ENCODE measurements at regions not wholly inside any gene's neighbourhood (a gene's known extent, or its start where the extent isn't known, plus 50 kb on each side); places are given as distances from the start of the nearest gene placed in this dataset.
"Not testable (repeated sequence)": the region's sequence is repeated elsewhere in the genome, so short reads cannot be mapped to it uniquely, and the experiment has no call there.

DNA sequence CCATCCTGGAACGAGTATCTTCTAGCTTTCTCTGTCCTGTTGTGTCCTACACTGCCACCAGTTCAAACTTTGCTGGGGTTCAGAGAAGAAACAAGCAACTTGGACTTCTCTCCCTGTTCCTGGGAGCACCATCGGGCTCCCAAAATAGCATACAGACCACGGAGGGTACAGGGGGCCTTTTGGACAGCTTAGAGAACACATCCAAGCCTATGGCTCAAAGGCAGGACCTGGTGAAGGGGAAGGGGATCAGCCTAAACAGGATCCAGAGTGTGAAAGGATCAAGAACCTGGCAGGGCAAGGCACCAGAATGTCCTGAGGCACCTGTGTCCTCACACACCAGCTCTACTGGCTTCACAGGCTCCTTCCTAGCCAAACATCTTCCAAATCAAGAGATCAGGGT is 1336.5 kb downstream of the UQCRFS1 start:
- Histone ChIP-seq H3K9me3 (ENCODE audit: insufficient read depth, low read depth, low read length) (peaks cover 65% of the 10 kb centered on the region), H3K9ac (ENCODE audit: low read depth, low read length) (no peak overlapping the region), H3K27me3 (ENCODE audit: insufficient read depth, low read length) (no peaks in the 10 kb centered on the region), H3K27ac (ENCODE audit: low read depth, low read length) (no peak overlapping the region), H3K4me1 (ENCODE audit: insufficient read depth, low read length) (no peaks in the 10 kb centered on the region), H3K36me3 (ENCODE audit: insufficient read depth, low read length) (no peaks in the 10 kb centered on the region), H3K4me3 (ENCODE audit: low read length) (no peak overlapping the region)
- 85% methylated on average over 3 of the region's 3 CpGs for WGBS

DNA sequence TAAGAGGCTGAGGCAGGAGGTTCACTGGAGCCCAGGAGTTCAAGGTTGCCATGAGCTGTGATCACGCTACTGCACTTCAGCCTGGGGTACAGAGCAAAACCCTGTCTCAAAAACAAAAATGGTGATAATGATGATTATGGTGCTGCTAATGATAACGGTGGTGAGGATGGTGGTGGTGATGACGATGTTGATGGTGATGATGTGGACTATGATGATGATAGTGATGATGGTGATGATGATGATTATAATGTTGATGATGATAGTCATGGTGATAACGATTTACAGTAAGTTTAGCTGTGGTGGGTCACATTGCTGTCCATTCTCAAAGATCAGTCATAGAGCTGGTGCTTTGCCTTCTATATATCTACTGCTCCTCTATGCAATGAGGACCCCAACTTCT is 1340.6 kb downstream of the UQCRFS1 start:
- WGBS: 85% methylated on average over 4 of the region's 4 CpGs
- H3K9me3 ChIP-seq (ENCODE audit: insufficient read depth, low read depth, low read length): peaks cover 70% of the 10 kb centered on the region

DNA sequence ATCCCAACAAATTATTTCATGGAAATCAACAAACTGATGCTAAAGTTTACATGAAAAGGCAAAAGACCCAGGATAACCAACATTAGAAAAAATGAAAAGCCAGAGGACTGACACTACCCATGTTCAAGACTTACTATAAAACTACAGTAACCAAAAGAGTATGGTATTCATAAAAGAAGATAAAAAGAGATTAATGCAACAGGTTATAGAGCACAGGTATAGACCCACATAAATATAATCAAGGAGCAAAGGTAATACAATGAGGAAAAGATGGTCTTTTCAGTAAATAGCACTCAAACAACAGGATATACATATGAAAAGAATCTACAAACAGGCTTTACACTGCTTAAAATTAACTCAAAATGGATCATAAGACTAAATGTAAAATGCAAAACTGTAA is 1342.7 kb downstream of the UQCRFS1 start:
- no peaks in the 10 kb centered on the region for H3K36me3 ChIP-seq (ENCODE audit: insufficient read depth, low read length)
- no peak overlapping the region for H3K27ac ChIP-seq (ENCODE audit: low read depth, low read length)
- H3K4me1 ChIP-seq (ENCODE audit: insufficient read depth, low read length): no peaks in the 10 kb centered on the region
- peaks cover 74% of the 10 kb centered on the region for H3K9me3 ChIP-seq (ENCODE audit: insufficient read depth, low read depth, low read length)
- H3K4me3 ChIP-seq (ENCODE audit: low read length): no peak overlapping the region
- no peaks in the 10 kb centered on the region for H3K27me3 ChIP-seq (ENCODE audit: insufficient read depth, low read length)
- no peak overlapping the region for H3K9ac ChIP-seq (ENCODE audit: low read depth, low read length)

More for the DNA sequence above, 1340.6 kb downstream of the UQCRFS1 start:
- Histone ChIP-seq H3K4me3 (ENCODE audit: low read length) (no peak overlapping the region), H3K27me3 (ENCODE audit: insufficient read depth, low read length) (no peaks in the 10 kb centered on the region), H3K9ac (ENCODE audit: low read depth, low read length) (no peak overlapping the region), H3K27ac (ENCODE audit: low read depth, low read length) (no peak overlapping the region), H3K36me3 (ENCODE audit: insufficient read depth, low read length) (no peaks in the 10 kb centered on the region), H3K4me1 (ENCODE audit: insufficient read depth, low read length) (no peaks in the 10 kb centered on the region)

DNA sequence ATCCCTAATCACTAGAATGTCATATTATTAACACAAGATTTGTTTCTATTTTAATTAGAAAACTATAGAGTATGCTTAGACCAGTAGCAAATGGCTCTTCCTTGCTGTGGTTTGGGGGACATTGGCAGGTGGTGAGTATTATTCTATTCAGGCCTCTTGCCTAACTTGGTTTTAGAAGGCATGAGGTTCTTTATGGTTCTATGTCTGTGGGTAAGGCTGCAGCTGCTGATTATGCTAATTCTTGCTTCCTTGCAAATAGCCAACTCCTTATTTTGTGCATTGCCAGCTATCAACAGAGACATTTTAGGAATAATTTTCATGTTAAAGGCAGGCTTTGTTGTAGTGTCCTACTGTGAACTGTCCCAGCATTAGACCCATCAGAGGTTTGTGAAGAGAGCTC is 1344.9 kb downstream of the UQCRFS1 start:
- Histone ChIP-seq H3K4me3 (ENCODE audit: low read length) (no peak overlapping the region), H3K9ac (ENCODE audit: low read depth, low read length) (no peak overlapping the region), H3K4me1 (ENCODE audit: insufficient read depth, low read length) (no peaks in the 10 kb centered on the region), H3K9me3 (ENCODE audit: insufficient read depth, low read depth, low read length) (peaks cover 53% of the 10 kb centered on the region), H3K27me3 (ENCODE audit: insufficient read depth, low read length) (no peaks in the 10 kb centered on the region), H3K36me3 (ENCODE audit: insufficient read depth, low read length) (no peaks in the 10 kb centered on the region), H3K27ac (ENCODE audit: low read depth, low read length) (no peak overlapping the region)

DNA sequence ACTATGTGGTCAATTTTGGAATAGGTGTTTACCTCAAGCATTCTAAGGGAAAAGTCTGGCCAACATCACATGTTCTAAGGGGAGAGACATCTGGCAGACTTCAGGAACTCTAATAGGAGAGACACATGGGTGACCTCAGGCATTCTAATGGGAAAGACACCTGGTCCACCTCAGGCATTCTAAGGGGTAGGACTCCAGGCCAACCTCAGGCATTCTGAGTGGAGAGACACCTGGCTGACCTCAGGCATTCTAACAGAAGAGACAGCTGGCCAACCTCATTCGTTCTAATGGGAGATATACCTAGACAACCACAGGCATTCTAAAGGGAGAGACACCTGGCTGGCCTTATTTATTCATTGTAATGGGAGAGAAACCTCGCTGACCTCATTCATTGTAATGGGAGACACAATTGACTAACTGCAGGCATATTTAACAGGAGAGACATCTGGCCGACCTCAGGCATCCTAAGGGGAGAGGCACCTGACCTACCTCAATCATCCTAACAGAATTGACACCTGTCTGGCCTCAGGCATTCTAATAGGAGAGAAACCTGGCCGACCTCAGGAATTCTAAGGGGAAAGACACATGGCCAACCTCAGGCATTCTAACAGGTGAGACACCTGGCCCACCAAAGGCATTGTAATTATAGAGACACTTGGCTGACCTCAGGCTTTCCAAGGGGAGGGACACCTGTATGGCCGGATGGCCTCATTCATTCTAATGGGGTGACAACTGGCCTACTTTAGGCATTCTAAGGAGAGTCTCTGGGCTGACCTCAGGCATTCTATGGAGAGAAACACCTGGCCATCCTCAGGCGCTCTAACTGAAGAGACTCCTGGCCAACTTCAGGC is 1346.8 kb downstream of the UQCRFS1 start:
- Histone ChIP-seq H3K4me3 (ENCODE audit: low read length) (no peak overlapping the region), H3K27me3 (ENCODE audit: insufficient read depth, low read length) (no peaks in the 10 kb centered on the region), H3K4me1 (ENCODE audit: insufficient read depth, low read length) (no peaks in the 10 kb centered on the region), H3K36me3 (ENCODE audit: insufficient read depth, low read length) (no peaks in the 10 kb centered on the region), H3K27ac (ENCODE audit: low read depth, low read length) (no peak overlapping the region), H3K9ac (ENCODE audit: low read depth, low read length) (no peak overlapping the region), H3K9me3 (ENCODE audit: insufficient read depth, low read depth, low read length) (peaks cover 49% of the 10 kb centered on the region)
- WGBS: 71% methylated on average over 6 of the region's 6 CpGs

DNA sequence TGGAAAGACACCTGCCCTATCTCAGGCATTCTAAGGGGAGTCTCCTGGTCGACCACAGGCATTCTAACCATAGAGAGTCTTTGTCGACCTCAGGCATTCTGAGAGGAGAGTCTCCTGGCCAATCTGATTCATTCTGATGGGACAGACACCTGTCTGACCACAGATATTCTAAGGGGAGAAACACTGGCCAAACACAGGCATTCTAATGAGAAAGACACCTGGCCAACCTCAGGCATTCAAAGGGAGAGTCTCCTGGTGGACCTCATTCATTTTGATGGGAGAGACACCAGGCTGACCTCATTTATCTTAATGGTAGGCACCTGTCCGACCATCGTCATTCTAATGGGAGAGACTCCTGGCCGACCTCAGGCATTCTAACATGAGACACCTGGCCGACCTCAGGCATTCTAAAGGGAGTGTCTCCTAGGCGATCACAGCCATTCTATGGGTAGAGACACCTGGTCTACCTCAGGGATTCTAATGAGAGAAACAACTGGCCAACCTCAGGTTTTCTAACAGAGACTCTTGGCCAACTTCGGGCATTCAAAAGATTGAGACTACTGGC is 1351.5 kb downstream of the UQCRFS1 start:
- 77% methylated on average over 8 of the region's 8 CpGs for WGBS
- H3K9me3 ChIP-seq (ENCODE audit: insufficient read depth, low read depth, low read length): peaks cover 52% of the 10 kb centered on the region
- no peaks in the 10 kb centered on the region for H3K4me1 ChIP-seq (ENCODE audit: insufficient read depth, low read length)
- H3K27me3 ChIP-seq (ENCODE audit: insufficient read depth, low read length): no peaks in the 10 kb centered on the region
- H3K9ac ChIP-seq (ENCODE audit: low read depth, low read length): no peak overlapping the region
- H3K36me3 ChIP-seq (ENCODE audit: insufficient read depth, low read length): no peaks in the 10 kb centered on the region
- H3K4me3 ChIP-seq (ENCODE audit: low read length): no peak overlapping the region
- H3K27ac ChIP-seq (ENCODE audit: low read depth, low read length): no peak overlapping the region

DNA sequence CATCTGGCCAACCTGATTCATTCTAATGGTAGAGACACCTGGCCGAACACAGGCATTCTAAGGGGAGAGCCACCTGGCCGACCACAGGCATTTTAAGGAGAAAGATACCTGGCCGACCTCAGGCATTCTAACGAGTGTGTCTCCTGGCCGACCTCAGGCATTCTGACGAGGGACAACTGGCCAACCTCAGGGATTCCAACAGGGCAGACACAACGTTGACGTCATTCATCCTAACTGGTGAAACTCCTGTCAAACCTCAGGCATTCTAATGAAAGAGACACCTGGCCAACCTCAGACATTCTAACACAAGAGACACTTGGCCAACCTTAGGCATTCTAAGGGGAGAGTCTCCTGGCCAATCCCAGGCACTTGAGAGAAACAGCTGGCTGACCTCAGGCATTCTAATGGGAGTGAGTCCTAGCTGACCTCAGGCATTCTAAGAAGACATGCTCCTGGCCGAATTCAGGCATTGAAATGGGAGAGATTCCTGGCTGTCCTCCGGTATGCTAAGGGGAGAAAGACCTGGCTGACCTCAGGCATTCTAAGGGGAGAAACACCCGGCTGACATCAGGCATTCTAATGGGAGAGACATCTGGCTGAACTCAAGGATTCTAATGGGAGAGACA is 1352.5 kb downstream of the UQCRFS1 start:
- WGBS: 87% methylated on average over 11 of the region's 11 CpGs

DNA sequence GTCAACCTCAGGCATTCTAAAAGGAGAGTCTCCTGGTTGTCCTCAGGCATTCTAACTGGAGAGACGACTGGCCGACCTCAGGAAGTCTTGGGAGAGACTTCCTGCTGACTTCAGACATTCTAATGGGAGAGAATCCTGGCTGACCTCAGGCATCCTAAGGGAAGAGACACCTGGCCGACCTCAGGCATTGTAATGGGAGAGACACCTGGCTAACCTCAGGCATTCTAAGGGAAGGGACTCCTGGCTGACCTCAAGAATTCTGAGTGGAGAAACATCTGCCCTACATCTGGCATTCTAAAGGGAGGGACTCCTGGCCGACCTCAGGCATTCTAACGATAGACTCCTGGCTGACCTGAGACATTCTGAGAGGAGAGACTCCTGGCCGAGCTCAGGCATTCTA is 1353.3 kb downstream of the UQCRFS1 start:
- Histone ChIP-seq H3K27ac (ENCODE audit: low read depth, low read length) (no peak overlapping the region; the same call in 1 of the 2 replicates), H3K4me3 (ENCODE audit: low read length) (no peak overlapping the region), H3K36me3 (ENCODE audit: insufficient read depth, low read length) (no peaks in the 10 kb centered on the region), H3K9me3 (ENCODE audit: insufficient read depth, low read depth, low read length) (peaks cover 46% of the 10 kb centered on the region), H3K27me3 (ENCODE audit: insufficient read depth, low read length) (no peaks in the 10 kb centered on the region), H3K9ac (ENCODE audit: low read depth, low read length) (no peak overlapping the region), H3K4me1 (ENCODE audit: insufficient read depth, low read length) (no peaks in the 10 kb centered on the region)
- 86% methylated on average over 6 of the region's 6 CpGs for WGBS

More for the DNA sequence above, 1352.5 kb downstream of the UQCRFS1 start:
- no peak overlapping the region for H3K9ac ChIP-seq (ENCODE audit: low read depth, low read length)
- no peaks in the 10 kb centered on the region for H3K4me1 ChIP-seq (ENCODE audit: insufficient read depth, low read length)
- H3K4me3 ChIP-seq (ENCODE audit: low read length): no peak overlapping the region
- peaks cover 44% of the 10 kb centered on the region for H3K9me3 ChIP-seq (ENCODE audit: insufficient read depth, low read depth, low read length)
- H3K27ac ChIP-seq (ENCODE audit: low read depth, low read length): no peak overlapping the region
- no peaks in the 10 kb centered on the region for H3K36me3 ChIP-seq (ENCODE audit: insufficient read depth, low read length)
- H3K27me3 ChIP-seq (ENCODE audit: insufficient read depth, low read length): no peaks in the 10 kb centered on the region

DNA sequence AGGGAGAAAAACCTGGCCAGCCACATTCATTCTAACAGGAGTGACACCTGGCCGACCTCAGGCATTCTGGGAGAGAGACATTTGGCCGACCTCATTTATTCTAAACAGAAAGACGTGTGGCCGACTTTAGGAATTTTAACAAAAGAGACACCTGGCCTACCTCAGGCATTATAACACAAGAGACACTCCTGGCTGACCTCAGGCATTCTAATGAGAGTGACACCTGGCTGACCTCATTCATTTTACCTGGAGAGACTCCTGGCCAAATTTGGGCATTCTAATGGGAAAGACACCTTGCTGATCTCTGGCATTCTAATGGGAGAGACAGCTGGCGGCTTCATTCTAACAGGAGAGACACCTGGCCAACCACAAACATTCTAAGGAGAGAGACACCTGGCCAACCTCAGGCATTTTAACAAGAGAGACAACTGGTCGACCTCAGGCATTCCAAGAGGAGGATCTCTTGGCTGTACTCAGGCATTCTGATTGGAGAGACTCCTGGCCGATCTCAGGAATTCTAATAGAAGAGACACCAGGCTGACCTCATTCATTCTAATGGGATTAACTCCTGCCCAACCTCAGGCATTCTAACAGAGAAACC is 1353.9 kb downstream of the UQCRFS1 start:
- H3K36me3 ChIP-seq (ENCODE audit: insufficient read depth, low read length): no peaks in the 10 kb centered on the region
- no peak overlapping the region for H3K9ac ChIP-seq (ENCODE audit: low read depth, low read length)
- H3K9me3 ChIP-seq (ENCODE audit: insufficient read depth, low read depth, low read length): peaks cover 48% of the 10 kb centered on the region
- H3K4me3 ChIP-seq (ENCODE audit: low read length): no peak overlapping the region
- H3K4me1 ChIP-seq (ENCODE audit: insufficient read depth, low read length): no peaks in the 10 kb centered on the region
- no peak overlapping the region; the same call in 1 of the 2 replicates for H3K27ac ChIP-seq (ENCODE audit: low read depth, low read length)
- H3K27me3 ChIP-seq (ENCODE audit: insufficient read depth, low read length): no peaks in the 10 kb centered on the region
- WGBS: 82% methylated on average over 7 of the region's 7 CpGs

DNA sequence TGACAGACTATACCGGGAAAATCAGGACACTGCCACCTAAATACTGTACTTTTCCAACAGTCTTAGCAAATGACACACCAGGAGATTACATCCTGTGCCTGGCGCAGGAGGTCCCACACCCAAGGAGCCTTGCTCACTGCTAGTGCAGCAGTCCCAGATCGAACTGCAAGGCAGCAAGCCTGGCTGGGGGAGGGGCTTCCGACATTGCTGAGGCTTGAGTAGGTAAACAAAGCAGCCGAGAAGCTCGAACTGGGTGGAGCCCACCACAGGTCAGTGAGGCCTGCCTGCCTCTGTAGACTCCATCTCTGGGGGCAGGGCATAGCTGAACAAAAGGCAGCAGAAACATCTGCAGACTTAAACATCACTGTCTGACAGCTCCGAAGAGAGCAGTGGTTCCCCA is 1360.0 kb downstream of the UQCRFS1 start:
- peaks cover 68% of the 10 kb centered on the region for H3K9me3 ChIP-seq (ENCODE audit: insufficient read depth, low read depth, low read length)

DNA sequence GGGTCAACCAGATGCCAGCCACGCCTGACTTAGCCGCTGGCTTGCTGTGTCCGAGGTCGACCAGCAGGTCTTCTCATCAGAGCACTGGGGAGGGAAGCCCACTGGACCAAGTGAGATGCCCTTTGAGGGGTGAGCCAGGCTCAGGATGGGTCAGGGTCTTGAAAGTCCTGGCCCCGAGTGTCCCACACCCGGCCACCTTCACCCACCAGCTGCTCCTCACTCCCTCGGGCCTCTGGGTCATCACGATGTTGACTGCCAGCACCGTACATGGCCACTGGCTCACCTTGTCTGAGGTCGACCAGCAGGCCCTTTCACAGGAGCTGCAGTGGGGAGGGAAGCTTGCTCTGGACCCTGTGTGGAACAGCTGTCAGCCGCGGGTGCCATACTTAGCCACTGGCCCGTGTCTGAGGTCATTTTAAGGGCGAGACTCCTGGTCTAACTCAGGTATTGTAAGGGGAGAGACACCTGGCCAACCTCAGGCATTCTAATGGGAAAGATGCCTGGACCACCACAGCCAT is 1361.3 kb downstream of the UQCRFS1 start:
- H3K27ac ChIP-seq (ENCODE audit: low read depth, low read length): no peak overlapping the region
- no peaks in the 10 kb centered on the region for H3K27me3 ChIP-seq (ENCODE audit: insufficient read depth, low read length)
- no peaks in the 10 kb centered on the region for H3K4me1 ChIP-seq (ENCODE audit: insufficient read depth, low read length)
- no peak overlapping the region for H3K4me3 ChIP-seq (ENCODE audit: low read length)
- no peaks in the 10 kb centered on the region for H3K36me3 ChIP-seq (ENCODE audit: insufficient read depth, low read length)
- no peak overlapping the region for H3K9ac ChIP-seq (ENCODE audit: low read depth, low read length)
- peaks cover 74% of the 10 kb centered on the region for H3K9me3 ChIP-seq (ENCODE audit: insufficient read depth, low read depth, low read length)
- 90% methylated on average over 14 of the region's 14 CpGs for WGBS

More for the DNA sequence above, 1360.0 kb downstream of the UQCRFS1 start:
- not testable (repeated sequence) for H3K4me1 ChIP-seq (ENCODE audit: insufficient read depth, low read length); H3K36me3 ChIP-seq (ENCODE audit: insufficient read depth, low read length); H3K4me3 ChIP-seq (ENCODE audit: low read length); H3K27ac ChIP-seq (ENCODE audit: low read depth, low read length); H3K9ac ChIP-seq (ENCODE audit: low read depth, low read length); H3K27me3 ChIP-seq (ENCODE audit: insufficient read depth, low read length)
- WGBS: 81% methylated on average over 7 of the region's 7 CpGs
